ENCODE measurements at regions not wholly inside any gene's neighbourhood (a gene's known extent, or its start where the extent isn't known, plus 50 kb on each side); places are given as distances from the start of the nearest gene placed in this dataset.
A peak's percentile ranks its signal among the peaks of the same experiment; 100 is the strongest.

- no peaks in the 10 kb centered on the region for H3K36me3 ChIP-seq (ENCODE audit: insufficient read depth, low read length)
- no peaks in the 10 kb centered on the region for H3K9me3 ChIP-seq (ENCODE audit: low read length)
- no peak overlapping the region for H3K4me3 ChIP-seq (ENCODE audit: low read depth, low read length, poor library complexity, severe bottlenecking)
- H3K4me2 ChIP-seq (ENCODE audit: low read length) = no peak overlapping the region
- ChIA-PET CTCF (ENCODE audit: unreplicated experiment) (no interaction called here), POLR2A (interaction anchor here (0.6 kb wide), 1 partner anchor 157 kb away, joined by 3 read pairs; no protein-coding TSS in a partner anchor)
- no peak for TF ChIP-seq EZH2phosphoT487 (IDR thresholded peaks at IDR 0.05; ENCODE audit: borderline replicate concordance, low read depth, low read length)
- TF ChIP-seq, protein P1, sequence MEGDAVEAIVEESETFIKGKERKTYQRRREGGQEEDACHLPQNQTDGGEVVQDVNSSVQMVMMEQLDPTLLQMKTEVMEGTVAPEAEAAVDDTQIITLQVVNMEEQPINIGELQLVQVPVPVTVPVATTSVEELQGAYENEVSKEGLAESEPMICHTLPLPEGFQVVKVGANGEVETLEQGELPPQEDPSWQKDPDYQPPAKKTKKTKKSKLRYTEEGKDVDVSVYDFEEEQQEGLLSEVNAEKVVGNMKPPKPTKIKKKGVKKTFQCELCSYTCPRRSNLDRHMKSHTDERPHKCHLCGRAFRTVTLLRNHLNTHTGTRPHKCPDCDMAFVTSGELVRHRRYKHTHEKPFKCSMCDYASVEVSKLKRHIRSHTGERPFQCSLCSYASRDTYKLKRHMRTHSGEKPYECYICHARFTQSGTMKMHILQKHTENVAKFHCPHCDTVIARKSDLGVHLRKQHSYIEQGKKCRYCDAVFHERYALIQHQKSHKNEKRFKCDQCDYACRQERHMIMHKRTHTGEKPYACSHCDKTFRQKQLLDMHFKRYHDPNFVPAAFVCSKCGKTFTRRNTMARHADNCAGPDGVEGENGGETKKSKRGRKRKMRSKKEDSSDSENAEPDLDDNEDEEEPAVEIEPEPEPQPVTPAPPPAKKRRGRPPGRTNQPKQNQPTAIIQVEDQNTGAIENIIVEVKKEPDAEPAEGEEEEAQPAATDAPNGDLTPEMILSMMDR (conservative IDR thresholded peaks at IDR 0.05; ENCODE audit: low read length) = no peak
- no peak overlapping the region for H2AFZ ChIP-seq (ENCODE audit: low read length)
- H3K79me2 ChIP-seq (ENCODE audit: insufficient read depth, low read depth, low read length) = no peaks in the 10 kb centered on the region
- no peaks in the 10 kb centered on the region for H3K9me2 ChIP-seq (ENCODE audit: insufficient read depth, low read length)
- peaks cover 28% of the 10 kb centered on the region for H3K4me1 ChIP-seq (ENCODE audit: insufficient read depth, low read length, poor library complexity, severe bottlenecking)
- no peak for DNase-seq (ENCODE audit: low spot score)
- H4K20me1 ChIP-seq (ENCODE audit: insufficient read depth, low read length) = no peaks in the 10 kb centered on the region
- no peak overlapping the region for H3K27ac ChIP-seq (ENCODE audit: low read depth, low read length, poor library complexity, severe bottlenecking)
- no TSS peak for BruUV-seq (replicated peaks)
- intact Hi-C loops (cut with micrococcal nuclease; ENCODE audit: unreplicated experiment) = no loop called here
Observed at GRCh38 chr20:56828402-56828801, 199.3 kb downstream of the TFAP2C start.

GRCh38 chr20:56829788-56830385, 200.8 kb downstream of the TFAP2C start:
- intact Hi-C loops (cut with micrococcal nuclease; ENCODE audit: unreplicated experiment) = no loop called here
- BruUV-seq (replicated peaks) = no TSS peak
- no peaks in the 10 kb centered on the region for H3K79me2 ChIP-seq (ENCODE audit: insufficient read depth, low read depth, low read length)
- CTCF ChIA-PET (ENCODE audit: unreplicated experiment) = interaction anchor here (0.6 kb wide), 1 partner anchor 505 kb away, joined by 3 read pairs; no protein-coding TSS in a partner anchor
- H4K20me1 ChIP-seq (ENCODE audit: insufficient read depth, low read length) = no peaks in the 10 kb centered on the region
- peak overlapping the region; percentile 38 for H3K4me3 ChIP-seq (ENCODE audit: low read depth, low read length, poor library complexity, severe bottlenecking)
- DNase-seq (ENCODE audit: low spot score) = peak; percentile 52
- H3K4me1 ChIP-seq (ENCODE audit: insufficient read depth, low read length, poor library complexity, severe bottlenecking) = peaks cover 35% of the 10 kb centered on the region
- peak overlapping the region; percentile 67 for H3K4me2 ChIP-seq (ENCODE audit: low read length)
- no peak for TF ChIP-seq EZH2phosphoT487 (IDR thresholded peaks at IDR 0.05; ENCODE audit: borderline replicate concordance, low read depth, low read length)
- TF ChIP-seq, protein P1 (conservative IDR thresholded peaks at IDR 0.05; ENCODE audit: low read length) = no peak
- POLR2A ChIA-PET = no interaction called here
- peak overlapping the region; percentile 43 for H3K27ac ChIP-seq (ENCODE audit: low read depth, low read length, poor library complexity, severe bottlenecking)
- peak overlapping the region; percentile 70; the same call in 1 of the 2 replicates for H2AFZ ChIP-seq (ENCODE audit: low read length)
- no peaks in the 10 kb centered on the region for H3K36me3 ChIP-seq (ENCODE audit: insufficient read depth, low read length)
- H3K9me2 ChIP-seq (ENCODE audit: insufficient read depth, low read length) = no peaks in the 10 kb centered on the region
- H3K9me3 ChIP-seq (ENCODE audit: low read length) = no peaks in the 10 kb centered on the region

- POLR2A ChIA-PET = no interaction called here
- no peak for TF ChIP-seq EZH2phosphoT487 (IDR thresholded peaks at IDR 0.05; ENCODE audit: borderline replicate concordance, low read depth, low read length)
- TF ChIP-seq, protein P1 (conservative IDR thresholded peaks at IDR 0.05; ENCODE audit: low read length) = no peak
Observed at GRCh38 chr20:56831795-56832194, 202.7 kb downstream of the TFAP2C start.

More at GRCh38 chr20:56831795-56832194, 202.7 kb downstream of the TFAP2C start:
- H3K4me3 ChIP-seq (ENCODE audit: low read depth, low read length, poor library complexity, severe bottlenecking) = no peak overlapping the region
- no peaks in the 10 kb centered on the region for H3K79me2 ChIP-seq (ENCODE audit: insufficient read depth, low read depth, low read length)
- H3K4me1 ChIP-seq (ENCODE audit: insufficient read depth, low read length, poor library complexity, severe bottlenecking) = peaks cover 35% of the 10 kb centered on the region
- intact Hi-C loops (cut with micrococcal nuclease; ENCODE audit: unreplicated experiment) = no loop called here
- H3K27ac ChIP-seq (ENCODE audit: low read depth, low read length, poor library complexity, severe bottlenecking) = no peak overlapping the region
- DNase-seq (ENCODE audit: low spot score) = no peak
- H4K20me1 ChIP-seq (ENCODE audit: insufficient read depth, low read length) = no peaks in the 10 kb centered on the region
- BruUV-seq (replicated peaks) = no TSS peak
- no peaks in the 10 kb centered on the region for H3K9me3 ChIP-seq (ENCODE audit: low read length)
- H3K4me2 ChIP-seq (ENCODE audit: low read length) = no peak overlapping the region
- H2AFZ ChIP-seq (ENCODE audit: low read length) = no peak overlapping the region
- CTCF ChIA-PET (ENCODE audit: unreplicated experiment) = no interaction called here
- no peaks in the 10 kb centered on the region for H3K36me3 ChIP-seq (ENCODE audit: insufficient read depth, low read length)
- H3K9me2 ChIP-seq (ENCODE audit: insufficient read depth, low read length) = no peaks in the 10 kb centered on the region

All from OCI-LY7 (cell line).